NOMO-1 treated with DMSO at 0.1 percent for 48 hours (cell line): ENCODE measurements at regions not wholly inside any gene's neighbourhood (a gene's known extent, or its start where the extent isn't known, plus 50 kb on each side); places are given as distances from the start of the nearest gene placed in this dataset.
A peak's percentile ranks its signal among the peaks of the same experiment; 100 is the strongest.
"Not testable (repeated sequence)": the region's sequence is repeated elsewhere in the genome, so short reads cannot be mapped to it uniquely, and the experiment has no call there.

Experiments used
- DNase-seq: peaks from one replicate; lab custom pipeline; 2025; ENCODE audit not compliant: unreplicated experiment; lab: John Stamatoyannopoulos, UW

DNA sequence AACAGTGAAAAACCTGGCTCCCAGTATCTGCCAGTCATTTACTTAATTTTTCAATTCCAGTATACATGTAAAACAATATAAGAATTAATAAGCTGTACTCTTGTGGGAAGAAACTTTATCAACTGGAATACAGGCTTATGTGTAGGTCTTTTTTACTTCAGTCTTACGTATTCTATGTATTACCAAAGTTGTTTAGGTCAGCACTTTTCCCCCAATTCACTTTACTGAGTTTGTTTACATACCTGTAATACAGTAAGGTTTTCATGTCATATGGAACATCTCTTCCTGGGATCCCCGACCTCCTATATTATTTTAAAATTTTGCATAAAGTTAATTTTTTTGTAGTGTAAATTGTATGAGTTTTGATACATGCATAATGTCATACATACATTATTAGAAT lies 181.8 kb upstream of the OLFM3 start:
- DNase-seq = no peak

DNA sequence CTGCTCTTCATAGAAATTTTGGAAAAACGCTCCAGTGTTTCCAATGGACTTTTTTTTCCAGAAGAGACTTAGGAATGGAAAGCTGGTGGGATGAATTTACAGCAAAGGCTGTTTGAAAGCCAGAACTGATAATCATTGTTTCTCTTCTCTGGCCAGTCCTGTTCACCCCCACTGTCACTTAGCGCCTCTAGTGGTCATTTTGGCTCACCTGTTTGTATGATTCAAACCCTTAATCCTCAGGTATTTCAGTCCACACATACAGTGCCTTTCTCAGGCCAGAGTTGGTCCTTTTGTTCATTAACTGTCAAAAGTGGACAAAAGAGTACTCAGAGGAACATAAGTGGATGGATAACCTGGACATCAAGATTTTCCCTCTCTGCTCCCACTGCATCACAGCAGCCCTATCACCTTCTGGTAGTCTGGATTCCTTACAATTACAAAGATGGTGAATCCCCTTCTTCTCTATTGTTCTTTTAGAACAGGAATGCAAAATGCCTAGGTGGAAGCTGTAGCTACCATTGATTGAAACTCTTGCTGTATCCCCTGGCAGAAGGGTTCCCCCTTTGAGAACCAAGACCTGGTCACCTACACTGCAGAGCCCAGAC lies 177.6 kb upstream of the OLFM3 start:
- DNase-seq = peak; percentile 3

DNA sequence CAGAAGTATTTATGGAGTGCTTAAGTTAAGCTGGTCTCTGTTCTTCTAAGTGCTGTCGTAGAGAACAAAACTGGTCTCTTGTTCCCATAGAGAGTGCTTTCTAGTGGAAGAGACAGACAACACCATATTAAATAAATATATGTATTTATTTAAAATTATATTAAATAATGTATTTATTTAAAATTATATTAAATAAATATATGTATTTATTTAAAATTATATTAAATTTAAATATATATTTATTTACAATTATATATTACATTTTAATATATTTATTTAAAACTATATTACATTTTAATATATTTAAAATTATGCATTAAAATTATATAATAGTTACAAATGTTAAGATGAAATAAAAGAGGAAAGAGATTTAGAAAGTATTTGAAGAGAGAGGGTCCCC lies 175.5 kb upstream of the OLFM3 start:
- DNase-seq = no peak

DNA sequence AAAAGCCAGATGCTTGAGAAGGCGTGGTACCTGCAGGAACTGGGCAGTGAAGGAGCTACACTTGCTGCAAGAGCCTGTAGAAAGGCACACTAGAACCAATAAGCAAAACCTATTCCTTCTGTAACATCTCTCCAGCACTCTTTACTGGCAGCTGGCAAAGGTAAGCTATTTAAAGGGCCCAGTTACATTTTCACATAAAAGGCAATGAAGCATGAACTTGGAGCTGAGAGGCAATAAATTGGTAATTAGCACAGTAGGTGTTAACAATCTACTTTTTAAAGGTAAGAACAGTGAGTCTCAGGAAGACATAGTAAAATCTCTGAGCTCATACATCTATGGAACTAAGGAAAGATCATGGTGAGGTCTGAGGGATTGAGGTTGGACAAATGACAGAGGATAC lies 167.1 kb upstream of the OLFM3 start:
- no peak for DNase-seq

DNA sequence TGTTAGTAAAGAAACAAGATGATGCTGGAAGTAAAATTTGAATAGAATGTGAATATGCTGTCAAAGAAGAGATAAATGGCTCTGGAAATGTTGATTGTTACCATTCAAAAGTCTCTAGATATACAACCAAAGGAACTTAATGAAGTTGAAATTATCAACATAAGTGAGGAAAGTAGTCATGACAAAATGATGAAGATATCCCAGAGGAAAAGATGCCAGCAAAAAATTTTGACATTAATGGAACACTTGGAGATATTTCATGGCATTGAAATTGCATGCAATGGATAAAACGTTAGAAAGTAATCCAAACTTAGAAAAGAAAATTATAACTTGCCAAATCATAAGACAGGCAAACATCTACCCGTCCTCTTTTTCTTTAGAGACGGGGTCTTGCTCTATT lies 154.5 kb upstream of the OLFM3 start:
- DNase-seq = no peak

DNA sequence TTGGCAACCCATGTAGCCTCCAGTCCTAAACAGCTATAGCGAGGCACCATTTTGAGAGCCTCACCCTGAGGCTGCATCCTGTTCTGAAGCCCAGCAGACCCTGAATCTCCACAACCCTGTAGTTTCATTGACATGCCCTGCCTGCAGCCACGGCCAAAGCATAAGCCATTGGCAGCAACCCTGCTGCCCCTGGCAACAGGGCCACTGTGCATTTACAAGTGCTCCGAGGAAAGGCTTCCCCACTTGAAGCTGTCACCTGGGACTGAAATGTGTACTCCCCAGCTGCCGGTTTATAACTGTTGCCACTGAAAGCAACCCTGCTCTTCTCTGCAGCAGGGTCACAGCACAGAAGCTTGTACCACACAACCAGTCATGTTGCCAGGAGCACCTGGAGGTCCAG lies 124.2 kb upstream of the OLFM3 start:
- no peak for DNase-seq

DNA sequence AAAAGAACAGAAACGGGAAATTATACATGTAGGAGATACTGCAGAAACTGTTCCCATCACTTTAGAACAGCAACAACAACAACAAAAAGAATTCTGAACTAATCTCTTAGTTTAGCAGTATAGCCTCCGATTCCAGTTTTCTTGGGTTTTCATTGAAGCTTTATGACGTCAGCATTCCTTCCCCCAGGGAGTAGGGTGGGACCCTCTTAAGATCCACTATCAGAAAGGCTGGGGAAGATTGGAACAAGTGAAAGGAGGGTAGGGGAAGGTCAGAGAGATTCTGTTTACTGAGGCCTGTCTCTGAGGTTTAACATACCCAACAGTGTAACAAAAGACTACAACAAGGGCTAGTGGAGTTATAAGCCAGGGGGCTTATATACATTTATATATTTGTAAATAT lies 121.4 kb upstream of the OLFM3 start:
- DNase-seq = no peak

DNA sequence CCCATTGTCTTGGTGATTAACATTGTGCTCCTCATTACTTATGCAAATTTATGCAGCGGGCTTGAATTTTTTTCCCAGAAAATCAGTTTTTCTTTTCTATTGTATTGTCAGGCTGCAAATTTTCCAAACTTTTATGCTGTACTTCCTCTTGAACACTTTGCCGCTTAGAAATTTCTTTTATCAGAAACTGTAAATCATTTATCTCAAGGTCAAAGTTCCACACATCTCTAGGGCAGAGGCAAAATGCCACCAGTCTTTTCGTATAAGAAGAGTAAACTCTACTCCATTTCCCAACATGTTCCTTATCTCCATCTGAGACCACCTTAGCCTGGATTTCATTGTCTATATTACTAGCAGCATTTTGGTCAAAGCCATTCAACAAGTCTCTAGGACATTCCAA lies 113.9 kb upstream of the OLFM3 start:
- no peak for DNase-seq

DNA sequence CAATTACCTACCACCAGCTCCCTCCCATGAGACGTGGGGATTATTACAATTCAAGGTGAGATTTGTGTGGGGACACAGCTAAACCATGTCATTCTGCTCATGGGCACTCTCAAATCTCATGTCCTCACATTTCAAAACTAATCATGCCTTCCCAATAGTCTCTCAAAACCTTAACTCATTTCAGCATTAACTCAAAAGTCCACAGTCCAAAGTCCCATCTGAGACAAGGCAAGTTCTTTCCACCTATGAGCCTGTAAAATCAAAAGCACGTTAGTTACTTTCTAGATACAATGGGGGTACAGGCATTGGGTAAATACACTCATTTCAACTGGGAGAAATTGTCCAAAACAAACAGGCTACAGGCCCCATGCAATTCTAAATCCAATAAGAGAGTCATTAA lies 112.8 kb upstream of the OLFM3 start:
- DNase-seq = not testable (repeated sequence)

DNA sequence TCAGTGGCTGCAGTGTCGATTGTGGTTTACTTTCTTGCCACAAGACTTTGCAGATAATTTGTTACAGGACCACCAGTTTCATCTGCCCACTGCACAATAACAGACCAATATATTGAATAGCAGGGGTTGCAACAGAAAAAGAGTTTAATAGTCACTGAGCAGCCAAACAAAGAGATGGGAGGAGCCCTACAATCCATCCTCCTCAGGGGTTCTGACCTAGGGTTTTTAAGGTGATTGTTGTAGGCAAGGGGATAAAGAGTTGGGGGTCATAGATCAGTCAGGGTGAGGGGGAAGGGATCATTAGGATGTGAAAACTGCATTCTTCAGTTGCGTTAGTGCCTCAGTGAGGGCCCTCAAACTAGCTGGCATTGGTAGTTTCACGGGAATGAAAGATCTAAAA lies 110.7 kb upstream of the OLFM3 start:
- no peak for DNase-seq

DNA sequence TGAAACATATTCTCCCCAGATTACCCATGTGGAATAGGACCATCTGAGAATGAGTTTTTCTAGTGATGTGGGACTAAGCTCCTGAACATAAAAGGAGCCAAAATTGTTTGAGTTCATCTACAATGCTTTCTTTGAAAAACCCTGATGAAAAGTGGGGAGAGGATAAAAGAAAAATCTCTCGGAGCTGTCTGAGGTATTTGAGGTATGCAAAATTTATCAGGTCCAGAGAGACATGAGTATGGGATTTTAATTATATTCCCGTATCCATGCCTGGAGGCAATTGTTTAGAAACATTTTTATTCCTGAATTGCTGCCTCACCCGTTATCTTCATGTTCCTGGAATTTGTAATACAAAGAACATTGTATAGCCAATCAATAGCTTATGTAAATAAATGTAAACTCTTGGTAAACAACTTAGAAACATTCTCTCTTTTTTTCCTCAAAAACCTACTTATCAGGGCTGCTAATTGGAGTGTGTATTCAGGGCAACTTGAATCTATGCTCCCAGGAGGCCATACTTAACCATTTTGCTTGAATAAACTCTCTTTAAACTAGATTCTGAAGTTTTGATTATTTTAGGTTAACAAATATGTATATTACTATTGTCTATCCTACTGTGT lies 109.3 kb upstream of the OLFM3 start:
- DNase-seq = no peak

DNA sequence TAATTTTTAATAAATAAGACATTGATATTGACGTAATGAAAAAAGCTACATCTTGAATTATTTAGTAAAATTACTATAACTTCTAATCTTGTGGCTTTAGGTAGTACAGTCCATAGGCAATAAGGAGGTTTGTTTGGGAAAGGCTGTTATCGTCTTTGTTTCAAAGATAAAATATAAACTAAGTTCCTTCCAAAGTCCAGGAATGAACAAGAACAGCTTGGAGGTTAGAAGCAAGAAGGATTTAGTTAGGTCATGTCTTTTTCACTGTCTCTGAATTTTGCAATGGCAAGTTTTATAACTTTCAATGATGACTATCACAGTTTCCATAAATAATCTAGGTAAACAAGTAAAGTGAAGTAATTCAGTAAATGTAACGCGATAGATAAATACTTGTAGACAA lies 106.9 kb upstream of the OLFM3 start:
- no peak for DNase-seq

DNA sequence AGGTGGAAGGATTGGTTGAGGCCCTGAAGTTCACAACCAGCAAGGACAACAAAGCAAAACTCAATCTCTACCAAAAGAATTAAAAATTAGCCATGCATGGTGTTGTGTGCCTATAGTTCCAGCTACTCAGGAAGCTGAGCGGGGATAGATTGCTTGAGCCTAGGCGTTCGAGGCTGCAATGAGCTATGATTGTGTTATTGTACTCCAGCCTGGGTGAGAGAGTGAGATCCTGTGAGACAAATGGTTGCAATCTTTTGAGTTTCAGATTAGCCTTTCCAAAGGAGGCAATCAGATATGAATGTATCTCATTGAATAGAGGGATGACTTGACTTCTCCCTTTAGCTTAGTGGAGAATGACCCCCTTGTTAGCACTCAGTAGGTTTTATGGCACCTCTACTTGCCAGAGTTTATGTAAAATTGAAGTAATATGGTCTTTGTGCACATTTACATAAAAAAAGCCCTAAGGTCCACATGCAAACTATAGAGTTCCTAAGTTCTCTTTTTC lies 105.6 kb upstream of the OLFM3 start:
- no peak for DNase-seq

DNA sequence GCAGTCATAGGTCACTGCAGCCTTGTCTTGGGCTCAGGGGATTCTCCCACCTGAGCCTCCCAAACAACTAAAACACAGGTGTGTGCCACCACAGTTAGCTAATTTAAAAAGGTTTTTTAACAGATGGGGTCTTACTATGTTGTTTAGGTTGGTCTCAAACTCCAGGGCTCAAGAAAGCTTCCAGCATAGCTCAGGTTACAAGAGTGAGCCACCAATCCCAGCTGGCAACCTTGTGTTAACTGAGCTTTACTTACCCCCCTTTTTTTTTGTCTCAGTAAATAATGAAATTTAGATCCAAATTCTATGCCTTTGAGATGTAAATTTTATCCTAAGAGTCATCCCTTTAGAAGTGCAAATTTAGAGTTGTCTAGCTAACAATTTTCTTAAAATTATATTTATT lies 103.9 kb upstream of the OLFM3 start:
- DNase-seq = no peak

DNA sequence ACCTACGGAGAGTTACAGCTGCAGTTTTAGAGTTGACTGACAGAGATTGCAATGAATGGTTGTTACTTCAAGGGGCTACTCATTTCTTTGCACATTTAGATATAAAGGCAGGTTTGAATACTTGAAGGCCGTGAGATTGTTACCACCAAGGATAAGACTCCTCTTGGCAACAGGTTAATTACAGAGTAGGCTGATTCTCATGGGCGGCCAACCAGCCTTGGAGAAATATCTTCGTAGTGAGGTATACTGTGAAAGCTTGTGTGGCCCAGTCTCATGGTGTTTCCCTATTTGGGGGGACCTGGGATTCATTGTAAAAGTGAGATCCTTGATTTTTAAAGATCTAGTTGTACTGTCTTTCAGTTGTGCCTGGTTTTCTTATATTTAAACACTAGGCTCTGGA lies 103.2 kb upstream of the OLFM3 start:
- no peak for DNase-seq

DNA sequence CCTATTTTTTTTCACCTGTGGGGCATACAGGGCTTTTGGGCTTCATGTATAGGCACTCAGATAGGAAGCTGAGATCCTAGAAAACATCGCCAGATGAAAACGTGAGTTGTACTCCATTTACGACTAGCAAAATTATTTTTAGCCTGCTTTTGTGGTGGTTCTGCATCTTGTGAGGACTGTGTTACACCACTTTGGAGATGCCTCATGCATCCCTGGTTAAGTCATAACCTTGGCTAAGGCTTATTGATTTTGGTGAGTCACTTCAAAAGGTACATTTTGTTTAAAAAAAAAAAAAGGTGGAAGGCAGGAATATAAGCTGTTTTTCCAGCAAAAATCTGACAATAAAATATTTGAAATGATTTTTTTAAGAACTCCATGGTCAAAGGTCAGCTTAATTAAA lies 101.8 kb upstream of the OLFM3 start:
- peak; percentile 82 for DNase-seq

DNA sequence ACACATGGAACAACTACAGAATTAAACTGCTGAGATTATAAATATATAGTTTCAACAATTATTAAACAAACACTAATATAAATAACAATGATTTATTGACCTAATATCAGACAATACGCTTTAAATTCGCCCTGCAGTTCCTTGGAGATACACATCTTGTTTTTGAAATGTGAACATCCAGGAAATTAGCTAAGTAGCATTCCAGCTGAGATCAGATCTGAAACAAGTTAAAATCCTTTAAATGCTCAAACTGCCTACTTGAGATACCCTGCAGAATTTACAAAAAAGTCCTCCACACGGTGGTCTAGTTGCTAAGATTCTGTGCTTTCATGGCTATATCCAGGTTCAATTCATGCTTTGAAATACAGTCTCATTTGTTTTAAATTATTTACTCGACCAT lies 101.4 kb upstream of the OLFM3 start:
- no peak for DNase-seq

DNA sequence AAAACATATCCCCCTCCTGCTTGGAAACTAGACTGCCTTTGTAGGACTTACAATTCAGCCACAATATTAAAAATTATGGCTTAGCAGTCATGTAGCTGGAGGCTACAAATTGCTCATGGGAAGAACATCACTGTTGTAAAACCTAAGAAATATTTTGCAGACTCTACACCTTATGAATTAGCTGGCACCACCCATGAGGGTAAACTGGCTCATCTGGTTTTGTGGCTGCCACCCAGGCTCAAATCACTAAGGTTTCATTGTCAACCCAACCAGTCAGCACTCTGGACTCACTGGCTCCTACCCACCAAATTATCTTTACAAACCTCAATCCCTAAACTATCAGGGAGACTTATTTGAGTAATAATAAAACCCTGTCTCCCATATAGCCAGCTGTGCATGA lies 100.7 kb upstream of the OLFM3 start:
- no peak for DNase-seq

DNA sequence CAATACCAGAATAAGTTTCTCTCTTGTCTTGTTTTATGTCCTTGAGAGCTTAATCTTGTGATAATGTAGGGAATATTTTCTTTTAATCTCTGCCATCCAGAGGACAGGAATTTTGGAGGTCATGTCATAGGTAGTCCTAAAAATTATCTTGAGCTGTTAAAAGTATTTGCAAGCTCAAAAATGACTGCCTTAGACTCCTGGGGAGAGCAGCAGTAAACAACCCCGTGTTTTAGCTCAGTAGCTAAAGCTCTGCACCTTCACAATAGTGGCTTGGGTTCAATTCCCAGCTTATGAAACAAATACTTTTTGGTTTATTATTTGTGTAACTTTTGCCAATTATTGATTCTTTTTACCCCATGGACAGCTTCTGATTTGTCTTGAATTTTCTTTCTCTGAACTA lies 99.4 kb upstream of the OLFM3 start:
- no peak for DNase-seq

DNA sequence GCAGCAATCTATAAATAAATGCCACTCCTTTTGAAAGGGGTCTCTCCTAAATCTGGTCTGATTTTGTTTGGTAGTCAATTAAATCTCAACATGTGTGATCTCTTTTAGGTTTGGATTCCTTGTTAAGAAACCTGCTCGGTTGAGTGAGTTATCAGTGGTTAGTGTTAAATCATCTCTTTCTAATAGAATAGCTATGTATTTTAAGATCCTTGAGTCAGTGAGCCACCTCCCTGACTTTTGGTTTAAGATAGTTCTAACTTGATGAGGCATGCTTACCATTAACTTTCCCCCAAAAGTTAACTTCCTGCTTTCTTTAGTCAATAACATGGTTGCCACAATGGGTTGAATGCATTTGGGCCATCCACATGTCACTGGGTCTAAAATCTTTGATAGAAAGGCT lies 93.1 kb upstream of the OLFM3 start:
- no peak for DNase-seq

DNA sequence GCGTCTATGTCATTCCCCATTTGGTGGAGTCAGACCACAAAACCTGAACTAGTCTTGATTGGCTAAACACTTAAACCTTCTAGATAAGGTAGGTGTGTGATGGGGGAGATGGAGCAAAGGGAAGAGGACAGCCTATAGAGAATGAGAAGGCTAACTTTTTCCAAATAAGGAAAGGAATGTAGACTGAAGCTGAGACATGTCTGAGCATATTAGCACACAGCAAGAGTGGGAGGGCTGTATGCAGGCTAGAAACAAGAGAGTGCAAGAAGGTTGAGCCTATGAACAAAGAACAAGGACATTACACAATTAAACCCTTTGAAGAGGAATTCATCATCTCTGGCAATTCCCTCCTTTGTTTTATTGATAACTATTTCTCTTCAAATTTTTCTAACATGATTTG lies 89.2 kb upstream of the OLFM3 start:
- DNase-seq = no peak

DNA sequence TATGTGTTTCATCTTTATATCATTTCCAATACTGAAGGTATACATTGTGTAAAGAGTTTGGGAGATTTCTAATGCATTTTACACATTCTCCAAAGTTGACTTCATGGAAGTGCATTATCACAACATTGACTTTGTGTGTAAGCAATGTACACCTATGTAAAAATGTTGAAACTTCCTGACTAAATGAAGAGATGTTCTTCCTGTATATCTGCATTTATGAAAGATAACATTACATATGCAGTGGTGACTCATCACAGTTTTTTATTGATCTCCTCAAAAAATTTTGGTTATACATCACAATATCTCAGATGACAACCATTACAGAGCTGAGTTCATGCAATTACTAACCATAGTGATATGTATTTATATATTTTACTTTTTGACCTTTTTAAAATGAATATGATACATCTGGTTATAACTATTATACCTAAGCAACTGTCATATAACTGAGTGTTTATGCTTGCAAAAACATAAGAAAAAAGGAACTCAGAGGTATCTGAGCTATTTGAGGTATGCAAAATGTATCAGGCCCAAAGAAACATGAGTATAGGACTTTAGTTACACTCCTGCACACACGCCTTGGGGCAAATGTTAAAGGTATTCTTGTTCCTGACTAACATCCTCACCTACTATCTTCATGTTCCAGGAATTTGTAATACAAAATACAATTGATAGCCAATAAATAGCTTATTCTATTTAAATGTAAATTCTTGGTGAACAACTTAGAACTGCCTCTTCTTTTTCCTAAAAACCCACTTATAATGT lies 88.2 kb upstream of the OLFM3 start:
- DNase-seq = no peak
